Thyroid gland (tissue), 4 donors: ENCODE measurements at regions not wholly inside any gene's neighbourhood (a gene's known extent, or its start where the extent isn't known, plus 50 kb on each side); places are given as distances from the start of the nearest gene placed in this dataset.

Experiments used
- DNase-seq, 2 donors: peaks; one replicate each; pipeline ENCODE4 v3.0.0-alpha.2; 2019
- H3K27ac ChIP-seq, 3 donors: fragments of 200-600 bp; sonication (generic); 1 replicate in 2 of 3; 2 replicates in 1 of 3; pipeline ENCODE4 v1.5.1; 2016 to 2019; ENCODE audit warnings: mild to moderate bottlenecking in 1 of 3, moderate library complexity in 1 of 3
- H3K27me3 ChIP-seq: fragments of 200-600 bp; sonication (generic); one replicate; pipeline ENCODE4 v1.5.1; 2019
- H3K36me3 ChIP-seq, 2 donors: fragments of 200-600 bp; sonication (generic); one replicate each; pipeline ENCODE4 v1.5.1; 2016 to 2019
- H3K4me1 ChIP-seq, 2 donors: fragments of 200-600 bp; sonication (generic); one replicate each; pipeline ENCODE4 v1.5.1; 2017 to 2019
- H3K4me3 ChIP-seq, 3 donors: fragments of 200-600 bp; sonication (generic); replicated peaks in 1 of 3; 1 replicate in 2 of 3; 2 replicates in 1 of 3; pipeline ENCODE4 v1.5.1; 2016; ENCODE audit warnings: mild to moderate bottlenecking in 1 of 3
- H3K9me3 ChIP-seq: fragments of 200-600 bp; sonication (generic); one replicate; pipeline ENCODE4 v1.5.1; 2017
- CTCF ChIP-seq, 6 experiments: fragments of 200-600 bp in 3 of 6; fragments of 450-650 bp in 3 of 6; sonication (generic) in 3 of 6; IDR thresholded peaks; one replicate each; pipeline ENCODE4 v1.5.1; 2016 to 2019; ENCODE audit warnings: antibody characterized with exemption in 6 of 6, mild to moderate bottlenecking in 2 of 6, inconsistent platforms in 1 of 6, moderate library complexity in 1 of 6
- POLR2A ChIP-seq, 2 donors: fragments of 450-650 bp; IDR thresholded peaks; one replicate each; pipeline ENCODE4 v1.6.1; 2017; ENCODE audit warnings: antibody characterized with exemption in 2 of 2, mild to moderate bottlenecking in 2 of 2, moderate library complexity in 1 of 2
- WGBS, 2 donors: methylation state at CpG; one replicate each; pipeline ENCODE4 v1.1.5; 2017; 5-methylcytosine and 5-hydroxymethylcytosine counted together
- intact Hi-C: fragments of 100-400 bp; cut with DNase I; formaldehyde crosslinking; loops from one replicate; pipeline ENCODE4 v1.15.1; 2023

GRCh38 chr10:62735464-62736167, 68.9 kb upstream of the ADO start:
- 60 to 84% methylated on average over 2 of the region's 2 CpGs for WGBS, 2 donors
- intact Hi-C loops, result no loop called here
- Histone ChIP-seq H3K27me3 (no peaks in the 10 kb centered on the region), H3K4me3 (no peak overlapping the region), H3K4me1 (no peaks in the 10 kb centered on the region), H3K9me3 (no peaks in the 10 kb centered on the region), H3K36me3 (no peaks in the 10 kb centered on the region), H3K27ac (no peak overlapping the region)
- DNase-seq, result no peak
- no peak for TF ChIP-seq POLR2A (IDR thresholded peaks at IDR 0.05)
- no peak for TF ChIP-seq CTCF (IDR thresholded peaks at IDR 0.05)

GRCh38 chr10:62736168-62736546, 68.4 kb upstream of the ADO start:
- intact Hi-C loops, result no loop called here
- WGBS, 2 donors, result 80 to 83% methylated on average over 2 of the region's 2 CpGs

GRCh38 chr10:62738916-62739315, 65.6 kb upstream of the ADO start:
- 74 to 75% methylated on average over 3 of the region's 3 CpGs for WGBS, 2 donors

More at GRCh38 chr10:62736168-62736546, 68.4 kb upstream of the ADO start:
- no peak for DNase-seq
- no peaks in the 10 kb centered on the region for H3K9me3 ChIP-seq
- no peaks in the 10 kb centered on the region for H3K27me3 ChIP-seq
- TF ChIP-seq CTCF (IDR thresholded peaks at IDR 0.05), result no peak
- TF ChIP-seq POLR2A (IDR thresholded peaks at IDR 0.05), result no peak
- no peak overlapping the region for H3K27ac ChIP-seq
- H3K4me3 ChIP-seq, result no peak overlapping the region
- no peaks in the 10 kb centered on the region for H3K36me3 ChIP-seq
- H3K4me1 ChIP-seq, result no peaks in the 10 kb centered on the region

GRCh38 chr10:62740885-62741745, 63.4 kb upstream of the ADO start:
- no peak overlapping the region for H3K27ac ChIP-seq
- H3K4me1 ChIP-seq, result no peaks in the 10 kb centered on the region
- 87 to 90% methylated on average over 5 of the region's 5 CpGs for WGBS, 2 donors
- intact Hi-C loops, result no loop called here
- no peaks in the 10 kb centered on the region for H3K27me3 ChIP-seq
- TF ChIP-seq POLR2A (IDR thresholded peaks at IDR 0.05) (no peak), CTCF (IDR thresholded peaks at IDR 0.05) (no peak)
- no peaks in the 10 kb centered on the region for H3K9me3 ChIP-seq
- no peak overlapping the region for H3K4me3 ChIP-seq
- H3K36me3 ChIP-seq, result no peaks in the 10 kb centered on the region
- DNase-seq, result no peak

More at GRCh38 chr10:62738916-62739315, 65.6 kb upstream of the ADO start:
- DNase-seq, result no peak
- Histone ChIP-seq H3K9me3 (no peaks in the 10 kb centered on the region), H3K27me3 (no peaks in the 10 kb centered on the region), H3K4me1 (no peaks in the 10 kb centered on the region), H3K27ac (no peak overlapping the region), H3K4me3 (no peak overlapping the region), H3K36me3 (no peaks in the 10 kb centered on the region)
- TF ChIP-seq POLR2A (IDR thresholded peaks at IDR 0.05) (no peak), CTCF (IDR thresholded peaks at IDR 0.05) (no peak)
- intact Hi-C loops, result no loop called here

GRCh38 chr10:62741996-62742395, 62.5 kb upstream of the ADO start:
- no peak for DNase-seq
- no peaks in the 10 kb centered on the region for H3K36me3 ChIP-seq
- H3K9me3 ChIP-seq, result no peaks in the 10 kb centered on the region
- intact Hi-C loops, result no loop called here
- TF ChIP-seq CTCF (IDR thresholded peaks at IDR 0.05) (no peak), POLR2A (IDR thresholded peaks at IDR 0.05) (no peak)
- WGBS, 2 donors, result 94 to 96% methylated on average over 7 of the region's 7 CpGs
- H3K4me1 ChIP-seq, result no peaks in the 10 kb centered on the region
- no peak overlapping the region for H3K27ac ChIP-seq
- H3K27me3 ChIP-seq, result no peaks in the 10 kb centered on the region
- H3K4me3 ChIP-seq, result no peak overlapping the region
